Hematopoietic multipotent progenitor cell treated with erythropoietin and hydrocortisone succinate and interleukin-3 and kit ligand, for 8 days (in vitro differentiated cells): ENCODE measurements at regions not wholly inside any gene's neighbourhood (a gene's known extent, or its start where the extent isn't known, plus 50 kb on each side); places are given as distances from the start of the nearest gene placed in this dataset.
"Not testable (repeated sequence)": the region's sequence is repeated elsewhere in the genome, so short reads cannot be mapped to it uniquely, and the experiment has no call there.

Source experiments
- DNase-seq: peaks from one replicate; pipeline ENCODE4 v3.0.0-alpha.2; 2015

DNA sequence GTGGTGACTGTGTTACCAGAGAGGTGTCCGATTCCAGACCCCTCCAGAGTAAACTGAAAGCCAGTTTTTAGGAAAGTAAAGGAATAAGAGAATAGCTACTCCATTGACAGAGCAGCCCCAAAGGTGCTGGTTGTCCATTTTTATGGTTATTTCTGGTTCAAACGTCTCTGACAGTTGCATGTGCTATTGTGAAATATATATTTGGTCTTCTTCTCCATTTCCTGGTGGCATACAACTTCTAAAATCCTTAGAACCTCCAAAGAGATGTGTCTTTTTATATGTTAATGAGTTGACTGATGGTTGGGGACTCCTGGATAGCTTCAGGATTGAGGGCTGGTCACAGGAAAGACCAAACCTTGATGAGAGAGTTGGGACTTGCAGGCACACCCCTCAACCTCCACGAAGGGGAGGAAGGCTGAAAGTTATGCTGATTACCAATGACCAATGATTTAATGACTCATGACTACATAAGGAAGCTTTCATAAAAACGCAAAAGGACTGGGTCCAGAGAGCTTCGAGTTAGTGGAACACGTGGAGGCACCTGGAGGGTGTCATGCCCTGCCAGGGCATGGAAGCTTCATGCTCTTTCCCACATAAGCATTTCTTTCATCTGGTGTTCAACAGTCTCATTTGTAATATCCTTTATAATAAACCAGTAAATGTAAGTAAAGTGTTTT, 100.7 kb downstream of the SLC16A1 start:
- DNase-seq: no peak

GRCh38 chr1:112854368-112854984, 101.5 kb downstream of the SLC16A1 start:
- DNase-seq: not testable (repeated sequence)

GRCh38 chr1:112853915-112854314, 102.1 kb downstream of the SLC16A1 start:
- not testable (repeated sequence) for DNase-seq

GRCh38 chr1:112852934-112853333, 103.1 kb downstream of the SLC16A1 start:
- DNase-seq: no peak

- no peak for DNase-seq
Observed at GRCh38 chr1:112852276-112852675, 103.7 kb downstream of the SLC16A1 start.

GRCh38 chr1:112850034-112850757, 105.8 kb downstream of the SLC16A1 start:
- DNase-seq: no peak

GRCh38 chr1:112849425-112850033, 106.5 kb downstream of the SLC16A1 start:
- DNase-seq: no peak

DNA sequence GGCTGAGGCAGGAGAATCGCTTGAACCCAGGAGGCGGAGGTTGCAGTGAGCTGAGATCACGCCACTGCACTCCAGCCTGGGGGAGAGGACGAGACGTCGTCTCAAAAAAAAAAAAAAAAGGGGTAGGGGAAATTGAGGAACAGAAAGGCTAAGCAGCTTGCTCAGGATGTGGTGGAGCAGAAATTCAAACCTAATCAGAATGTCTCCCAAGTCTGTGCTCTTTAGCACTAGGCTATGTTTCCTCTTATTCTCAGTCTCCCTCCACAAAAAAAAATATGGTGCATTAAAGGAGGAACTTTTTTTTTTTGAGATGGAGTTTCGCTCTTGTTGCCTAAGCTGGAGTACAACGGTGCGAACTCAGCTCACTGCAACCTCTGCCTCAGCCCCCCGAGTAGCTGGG, 114.2 kb downstream of the SLC16A1 start:
- DNase-seq: no peak

DNA sequence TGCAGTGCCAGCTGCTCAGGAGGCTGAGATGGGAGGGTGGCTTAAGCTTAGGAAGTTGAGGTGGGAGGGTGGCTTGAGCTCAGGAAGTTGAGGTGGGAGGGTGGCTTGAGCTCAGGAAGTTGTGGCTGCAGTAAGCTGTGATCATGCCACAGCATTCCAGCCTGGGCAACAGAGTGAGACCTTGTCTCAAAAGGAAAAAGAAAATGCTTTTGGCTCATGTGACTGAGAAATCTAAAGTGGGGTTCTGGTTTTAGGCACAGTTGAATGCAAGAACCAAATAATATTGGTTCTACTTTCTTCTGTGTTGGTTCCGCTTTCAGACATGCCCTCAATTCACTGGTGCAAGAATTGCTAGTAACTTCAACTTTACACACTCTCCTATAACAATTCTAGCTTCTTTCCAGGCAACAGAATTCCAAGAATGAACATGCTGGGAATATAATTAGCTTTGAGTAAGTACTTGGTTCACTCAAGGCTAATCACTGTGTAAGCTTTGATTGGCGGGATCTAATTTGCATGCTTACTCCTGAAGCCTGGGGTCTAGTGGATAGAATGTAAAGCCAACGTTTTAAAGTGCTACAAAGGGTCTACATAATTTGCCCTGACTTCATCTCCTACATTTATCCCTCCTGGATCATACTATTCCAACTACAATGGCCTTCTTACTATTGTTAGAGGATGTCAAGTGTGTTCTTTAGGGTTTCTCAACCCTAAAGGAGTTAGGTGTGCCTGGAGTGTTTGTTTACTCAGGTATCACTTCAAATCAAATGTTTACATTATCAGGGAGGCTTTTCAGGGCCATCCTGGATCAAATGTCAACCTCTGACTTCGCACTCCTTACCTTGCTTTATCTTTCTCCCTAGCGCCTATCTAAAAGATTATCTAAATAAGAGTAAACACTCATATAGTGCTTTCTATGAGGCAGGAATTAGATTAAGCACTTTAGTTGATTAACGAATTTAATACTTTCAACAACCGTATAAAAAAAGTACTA, 115.1 kb downstream of the SLC16A1 start:
- no peak for DNase-seq

GRCh38 chr1:112836642-112837041, 119.4 kb downstream of the SLC16A1 start:
- no peak for DNase-seq

- no peak for DNase-seq
Observed at GRCh38 chr1:112833806-112834205, 118.7 kb upstream of the PPM1J start.

DNA sequence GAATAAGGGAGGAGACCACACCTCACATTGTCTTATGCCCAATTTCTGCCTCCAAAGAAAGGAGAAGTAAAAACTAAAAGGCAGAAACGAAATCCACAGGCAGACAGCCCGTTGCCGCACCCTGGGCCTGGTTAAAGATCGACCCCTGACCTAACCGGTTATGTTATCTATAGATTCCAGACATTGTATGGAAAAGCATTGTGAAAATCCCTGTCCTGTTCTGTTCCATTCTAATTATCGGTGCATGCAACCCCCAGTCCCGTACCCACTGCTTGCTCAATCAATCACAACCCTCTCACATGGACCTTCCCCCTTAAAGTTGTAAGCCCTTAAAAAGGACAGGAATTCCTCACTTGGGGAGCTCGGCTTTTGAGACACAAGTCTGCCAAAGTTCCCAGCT, 117.1 kb upstream of the PPM1J start:
- DNase-seq: not testable (repeated sequence)

DNA sequence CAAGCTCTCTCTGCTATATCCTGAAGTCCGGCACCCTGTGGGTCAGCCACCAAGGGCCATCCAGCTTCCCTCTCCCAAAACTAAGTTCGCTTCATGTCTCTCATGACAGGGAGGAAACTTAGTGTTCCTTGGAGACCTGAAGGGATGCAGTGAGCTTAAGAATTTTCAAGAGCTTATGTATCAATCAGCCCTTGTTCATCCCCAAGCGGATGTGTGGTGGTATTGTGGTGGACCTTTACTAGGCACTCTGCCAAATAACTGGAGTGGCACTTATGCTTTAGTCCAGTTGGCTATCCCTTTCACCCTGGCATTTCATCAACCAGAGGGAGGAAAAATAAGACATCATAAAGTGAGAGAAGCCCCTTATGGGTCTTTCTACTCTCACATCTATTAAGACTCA, 114.6 kb upstream of the PPM1J start:
- DNase-seq: not testable (repeated sequence)

GRCh38 chr1:112828716-112829115, 113.6 kb upstream of the PPM1J start:
- DNase-seq: no peak

- DNase-seq: not testable (repeated sequence)
Observed at GRCh38 chr1:112827391-112827790, 112.3 kb upstream of the PPM1J start.

DNA sequence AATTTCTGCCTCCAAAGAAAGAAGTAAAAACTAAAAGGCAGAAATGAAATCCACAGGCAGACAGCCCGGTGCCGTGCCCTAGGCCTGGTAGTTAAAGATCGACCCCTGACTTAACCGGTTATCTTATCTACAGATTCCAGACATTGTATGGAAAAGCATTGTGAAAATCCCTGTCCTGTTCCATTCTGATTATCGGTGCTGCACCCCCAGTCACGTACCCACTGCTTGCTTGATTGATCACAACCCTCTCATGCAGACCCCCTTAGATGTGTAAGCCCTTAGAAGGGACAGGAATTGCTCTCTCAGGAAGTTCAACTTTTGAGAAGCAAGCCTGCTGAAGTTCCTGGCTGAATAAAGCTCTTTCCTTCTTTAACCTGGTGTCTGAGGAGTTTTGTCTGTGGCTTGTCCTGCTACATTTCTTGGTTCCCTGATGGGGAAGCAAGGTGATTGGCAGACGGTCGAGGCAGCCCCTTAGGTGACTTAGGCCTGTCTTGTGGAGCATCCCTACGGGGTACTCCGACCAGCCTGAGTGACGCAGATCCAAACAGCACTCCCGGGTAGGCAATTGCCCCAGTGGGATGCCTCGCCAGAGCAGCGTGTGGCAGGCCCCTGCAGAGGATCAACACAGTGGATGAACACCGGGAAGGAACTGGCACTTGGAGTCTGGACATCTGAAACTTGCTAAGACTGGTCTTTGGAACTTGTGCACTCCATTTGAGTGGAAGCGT, 111.2 kb upstream of the PPM1J start:
- DNase-seq: peak; percentile 32

- DNase-seq: not testable (repeated sequence)
Observed at GRCh38 chr1:112825563-112826216, 110.6 kb upstream of the PPM1J start.

DNA sequence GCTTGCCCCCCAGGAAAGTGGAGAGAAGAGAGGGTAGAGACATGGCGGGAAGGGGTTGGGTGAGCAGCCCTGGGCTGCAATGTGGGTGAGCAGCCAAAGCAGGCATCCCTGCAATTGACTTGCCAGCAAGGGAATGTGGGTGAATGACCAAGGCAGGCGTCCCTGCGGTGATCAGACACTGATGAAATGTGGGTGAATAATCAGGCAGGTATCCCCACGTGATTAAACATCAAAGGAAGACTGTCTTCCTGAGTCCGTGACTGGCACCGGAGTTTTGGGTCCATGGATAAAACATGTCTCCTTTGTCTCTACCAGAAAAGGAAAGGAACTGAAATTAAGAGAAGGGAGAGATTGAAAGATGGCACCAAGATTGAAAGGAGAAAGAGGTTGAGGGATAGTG, 109.9 kb upstream of the PPM1J start:
- DNase-seq: not testable (repeated sequence)

- not testable (repeated sequence) for DNase-seq
Observed at GRCh38 chr1:112821307-112822063, 106.4 kb upstream of the PPM1J start.

GRCh38 chr1:112818990-112819689, 104.0 kb upstream of the PPM1J start:
- DNase-seq: peak; percentile 39
